CD4-positive, alpha-beta T cell (primary cell): ENCODE measurements at regions not wholly inside any gene's neighbourhood (a gene's known extent, or its start where the extent isn't known, plus 50 kb on each side); places are given as distances from the start of the nearest gene placed in this dataset.

Experiments
- ATAC-seq: fragments of 200-7000 bp; cut with Tn5 transposase; one replicate; pipeline ENCODE4 v1.10.0; 2022; ENCODE audit warnings: mild to moderate bottlenecking; ENCODE audit not compliant: poor library complexity
- CTCF ChIA-PET: fragments of 350-600 bp; sonication (Branson Sonifier 250); formaldehyde crosslinking; loops from one replicate; lab custom pipeline; 2021; ENCODE audit warnings: antibody characterized with exemption, inconsistent platforms; lab: Charles Lee
- POLR2A ChIA-PET: fragments of 350-600 bp; sonication (Branson Sonifier 250); formaldehyde crosslinking; loops from one replicate; lab custom pipeline; 2021; ENCODE audit warnings: antibody characterized with exemption, inconsistent platforms; lab: Charles Lee
- DNase-seq, 14 experiments: peaks; one replicate each; pipeline ENCODE4 v3.0.0-alpha.2; 2013 to 2020; ENCODE audit warnings: mixed read lengths in 2 of 14
- H3K27ac ChIP-seq, 2 donors: one replicate each; pipeline versions ENCODE4 v1.5.1 to v1.7.0; 2013; ENCODE audit warnings: low read length in 2 of 2, low read depth in 1 of 2, mild to moderate bottlenecking in 1 of 2
- H3K27me3 ChIP-seq, 2 experiments: 1 replicate in 1 of 2; 2 replicates in 1 of 2; pipeline versions ENCODE4 v1.6.1 to v1.7.0; 2013; ENCODE audit warnings: low read length in 2 of 2, control low read depth in 1 of 2, mild to moderate bottlenecking in 1 of 2, moderate library complexity in 1 of 2; ENCODE audit not compliant: insufficient read depth in 2 of 2, control insufficient read depth in 1 of 2
- H3K36me3 ChIP-seq: one replicate; pipeline ENCODE4 v1.6.1; 2013; ENCODE audit warnings: low read length, control low read depth; ENCODE audit not compliant: insufficient read depth
- H3K4me1 ChIP-seq: one replicate; pipeline ENCODE4 v1.6.1; 2013; ENCODE audit warnings: low read length, control low read depth; ENCODE audit not compliant: insufficient read depth
- H3K4me3 ChIP-seq: one replicate; pipeline ENCODE4 v1.5.1; 2013; ENCODE audit warnings: mild to moderate bottlenecking, low read length, moderate library complexity
- H3K9me3 ChIP-seq, 2 experiments: 1 replicate in 1 of 2; 2 replicates in 1 of 2; pipeline versions ENCODE4 v1.6.1 to v1.7.0; 2013; ENCODE audit warnings: low read length in 2 of 2, mild to moderate bottlenecking in 2 of 2, control low read depth in 1 of 2, moderate library complexity in 1 of 2; ENCODE audit not compliant: control insufficient read depth in 1 of 2, insufficient read depth in 1 of 2
- H3K27ac Mint-ChIP-seq: one replicate; pipeline ENCODE4 v1.8.0; 2020; ENCODE audit warnings: mixed read lengths
- H3K27me3 Mint-ChIP-seq: one replicate; pipeline ENCODE4 v1.8.0; 2021; ENCODE audit warnings: mixed read lengths
- H3K36me3 Mint-ChIP-seq: one replicate; pipeline ENCODE4 v1.8.0; 2021; ENCODE audit warnings: low read depth, mixed read lengths
- H3K4me1 Mint-ChIP-seq: one replicate; pipeline ENCODE4 v1.8.0; 2021; ENCODE audit warnings: low read depth, mixed read lengths
- H3K4me3 Mint-ChIP-seq: one replicate; pipeline ENCODE4 v1.8.0; 2020; ENCODE audit warnings: mild to moderate bottlenecking, mixed read lengths
- H3K9me3 Mint-ChIP-seq: one replicate; pipeline ENCODE4 v1.8.0; 2020; ENCODE audit warnings: mixed read lengths
- intact Hi-C, 2 experiments: fragments of 100-400 bp; cut with DNase I in 1 of 2; cut with micrococcal nuclease in 1 of 2; formaldehyde crosslinking; loops; one replicate each; pipeline versions ENCODE4 v1.15.1 to v1.9.0; 2023 to 2025; cut with DNase I, micrococcal nuclease
- TF ChIP-seq, protein P1 (sequence below): fragments of 200-600 bp; IDR thresholded peaks from one replicate; pipeline ENCODE4 v1.8.0; 2022; ENCODE audit warnings: antibody characterized with exemption, mild to moderate bottlenecking

DNA sequence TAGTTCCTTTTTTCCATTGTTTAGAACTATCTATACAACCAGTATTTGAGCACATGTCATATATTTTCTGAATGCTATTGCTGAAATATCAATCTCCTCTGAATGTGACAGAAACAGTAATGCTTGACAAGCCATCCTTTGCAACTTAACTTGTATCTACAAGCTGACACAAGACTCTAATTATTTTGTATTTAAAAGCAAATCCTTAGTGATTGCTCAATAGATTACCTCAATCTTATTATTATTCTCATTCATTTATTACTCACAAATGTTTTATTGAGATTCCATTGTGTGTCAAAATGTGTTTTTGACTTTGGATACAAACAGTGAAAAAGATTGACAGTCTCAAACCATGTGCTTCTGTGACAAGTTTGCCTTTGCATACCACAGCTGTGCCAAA, 787.8 kb upstream of the PRR20A start:
- H3K9me3 Mint-ChIP-seq, result peaks cover 20% of the 10 kb centered on the region
- intact Hi-C loops, result no loop called here
- H3K27ac ChIP-seq, result no peak overlapping the region
- no peaks in the 10 kb centered on the region for H3K4me1 ChIP-seq
- ChIA-PET CTCF (no interaction called here), POLR2A (no interaction called here)
- DNase-seq (no peak), ATAC-seq (no peak)
- no peaks in the 10 kb centered on the region for H3K27me3 ChIP-seq
- H3K27me3 Mint-ChIP-seq, result no peaks in the 10 kb centered on the region
- H3K36me3 Mint-ChIP-seq, result no peaks in the 10 kb centered on the region
- TF ChIP-seq, protein P1, sequence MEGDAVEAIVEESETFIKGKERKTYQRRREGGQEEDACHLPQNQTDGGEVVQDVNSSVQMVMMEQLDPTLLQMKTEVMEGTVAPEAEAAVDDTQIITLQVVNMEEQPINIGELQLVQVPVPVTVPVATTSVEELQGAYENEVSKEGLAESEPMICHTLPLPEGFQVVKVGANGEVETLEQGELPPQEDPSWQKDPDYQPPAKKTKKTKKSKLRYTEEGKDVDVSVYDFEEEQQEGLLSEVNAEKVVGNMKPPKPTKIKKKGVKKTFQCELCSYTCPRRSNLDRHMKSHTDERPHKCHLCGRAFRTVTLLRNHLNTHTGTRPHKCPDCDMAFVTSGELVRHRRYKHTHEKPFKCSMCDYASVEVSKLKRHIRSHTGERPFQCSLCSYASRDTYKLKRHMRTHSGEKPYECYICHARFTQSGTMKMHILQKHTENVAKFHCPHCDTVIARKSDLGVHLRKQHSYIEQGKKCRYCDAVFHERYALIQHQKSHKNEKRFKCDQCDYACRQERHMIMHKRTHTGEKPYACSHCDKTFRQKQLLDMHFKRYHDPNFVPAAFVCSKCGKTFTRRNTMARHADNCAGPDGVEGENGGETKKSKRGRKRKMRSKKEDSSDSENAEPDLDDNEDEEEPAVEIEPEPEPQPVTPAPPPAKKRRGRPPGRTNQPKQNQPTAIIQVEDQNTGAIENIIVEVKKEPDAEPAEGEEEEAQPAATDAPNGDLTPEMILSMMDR, result no peak
- H3K4me3 Mint-ChIP-seq, result no peak overlapping the region
- no peaks in the 10 kb centered on the region for H3K4me1 Mint-ChIP-seq
- no peak overlapping the region for H3K4me3 ChIP-seq
- no peak overlapping the region for H3K27ac Mint-ChIP-seq
- H3K9me3 ChIP-seq, result peaks cover 0 to 4% of the 10 kb centered on the region in 2 experiments
- H3K36me3 ChIP-seq, result no peaks in the 10 kb centered on the region

DNA sequence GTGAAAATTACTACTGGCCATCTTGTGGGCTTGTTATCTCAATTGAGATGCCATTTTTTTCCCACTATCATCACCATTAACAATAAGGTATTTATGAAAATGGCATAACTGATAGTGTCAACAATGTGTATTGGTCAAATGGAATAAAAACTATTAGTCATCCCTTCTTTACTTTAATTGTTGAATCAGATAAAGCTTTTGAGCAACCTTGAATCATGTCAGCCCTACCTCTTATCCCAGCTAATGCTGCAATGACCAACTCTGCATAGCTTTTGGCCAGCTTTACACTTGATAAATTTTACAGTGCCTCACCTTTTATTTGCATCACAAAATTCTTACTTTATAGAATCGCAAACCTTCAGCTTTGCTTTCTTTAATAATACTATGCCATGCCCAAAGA, 784.0 kb upstream of the PRR20A start:
- Mint-ChIP-seq H3K36me3 (no peaks in the 10 kb centered on the region), H3K9me3 (peaks cover 26% of the 10 kb centered on the region), H3K27ac (no peak overlapping the region), H3K4me3 (no peak overlapping the region), H3K27me3 (no peaks in the 10 kb centered on the region), H3K4me1 (no peaks in the 10 kb centered on the region)
- Histone ChIP-seq H3K36me3 (no peaks in the 10 kb centered on the region), H3K27ac (no peak overlapping the region), H3K4me3 (no peak overlapping the region), H3K9me3 (no peaks in the 10 kb centered on the region), H3K27me3 (no peaks in the 10 kb centered on the region), H3K4me1 (no peaks in the 10 kb centered on the region)
- no peak for DNase-seq
- CTCF ChIA-PET, result no interaction called here
- TF ChIP-seq, protein P1, result no peak
- intact Hi-C loops, result no loop called here
- ATAC-seq, result no peak
- POLR2A ChIA-PET, result no interaction called here

DNA sequence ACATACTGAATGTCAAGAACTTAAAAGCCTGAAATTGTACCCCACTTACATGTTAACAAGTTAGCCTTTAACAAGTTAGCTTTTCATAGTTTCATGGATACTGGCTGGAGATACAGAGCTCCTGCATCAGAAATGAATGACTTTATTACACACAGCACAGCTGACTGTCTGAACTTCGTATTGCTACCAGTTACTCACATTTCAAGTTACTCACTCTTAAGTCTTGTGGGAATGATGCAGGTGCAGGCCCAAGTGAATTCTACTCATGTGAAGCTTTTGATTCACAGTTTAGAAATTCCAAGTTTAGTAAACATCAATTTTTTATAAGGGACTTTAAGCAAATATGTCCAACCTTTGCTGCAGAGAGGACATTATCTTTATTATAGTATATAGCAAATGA, 762.2 kb upstream of the PRR20A start:
- TF ChIP-seq, protein P1, result no peak
- no peaks in the 10 kb centered on the region for H3K36me3 ChIP-seq
- no peaks in the 10 kb centered on the region for H3K36me3 Mint-ChIP-seq
- H3K9me3 Mint-ChIP-seq, result peaks cover 11% of the 10 kb centered on the region
- H3K9me3 ChIP-seq, result peaks cover 0 to 24% of the 10 kb centered on the region in 2 experiments
- no peaks in the 10 kb centered on the region for H3K4me1 ChIP-seq
- no peak overlapping the region for H3K4me3 ChIP-seq
- no peak overlapping the region for H3K27ac ChIP-seq
- H3K4me3 Mint-ChIP-seq, result no peak overlapping the region
- intact Hi-C loops, result no loop called here
- ChIA-PET CTCF (no interaction called here), POLR2A (no interaction called here)
- no peaks in the 10 kb centered on the region for H3K27me3 Mint-ChIP-seq
- no peaks in the 10 kb centered on the region for H3K4me1 Mint-ChIP-seq
- no peak for DNase-seq
- H3K27ac Mint-ChIP-seq, result no peak overlapping the region
- no peak for ATAC-seq
- no peaks in the 10 kb centered on the region for H3K27me3 ChIP-seq
